ENCODE measurements at regions not wholly inside any gene's neighbourhood (a gene's known extent, or its start where the extent isn't known, plus 50 kb on each side); places are given as distances from the start of the nearest gene placed in this dataset.

- DNase-seq (ENCODE audit: extremely low read depth, low read depth), result no peak
These were observed 324.4 kb downstream of the BRINP1 start for GRCh38 chr9:119044806-119045205.

GRCh38 chr9:119047513-119048307 lies 321.5 kb downstream of the BRINP1 start:
- no peak for DNase-seq (ENCODE audit: extremely low read depth, low read depth)
- no peak for TF ChIP-seq CTCF (IDR thresholded peaks at IDR 0.05; ENCODE audit: low read depth, low read length)

More at GRCh38 chr9:119044806-119045205, 324.4 kb downstream of the BRINP1 start:
- TF ChIP-seq CTCF (IDR thresholded peaks at IDR 0.05; ENCODE audit: low read depth, low read length), result no peak

DNA sequence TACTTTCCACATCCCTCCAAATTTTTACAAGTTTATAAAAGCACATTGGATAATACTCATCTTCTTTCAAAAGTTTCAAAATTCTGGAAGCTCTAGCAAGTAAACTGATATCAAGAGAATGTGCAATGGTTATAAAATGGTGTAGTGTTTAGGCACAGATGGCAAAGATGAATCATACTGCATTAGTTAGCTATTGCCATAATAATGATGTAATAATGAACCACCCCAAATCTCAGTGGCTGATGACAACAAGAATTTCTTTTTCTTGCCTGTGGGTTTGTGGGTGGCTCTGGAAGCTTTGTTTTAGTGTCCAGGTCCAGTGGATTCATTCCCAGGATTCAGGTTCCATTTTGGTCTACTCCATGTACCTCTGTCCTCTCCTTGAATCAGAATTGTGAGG lies 319.0 kb downstream of the BRINP1 start:
- no peak for TF ChIP-seq CTCF (IDR thresholded peaks at IDR 0.05; ENCODE audit: low read depth, low read length)
- no peak for DNase-seq (ENCODE audit: extremely low read depth, low read depth)

GRCh38 chr9:119052339-119053030 lies 316.8 kb downstream of the BRINP1 start:
- DNase-seq (ENCODE audit: extremely low read depth, low read depth), result no peak
- no peak for TF ChIP-seq CTCF (IDR thresholded peaks at IDR 0.05; ENCODE audit: low read depth, low read length)

DNA sequence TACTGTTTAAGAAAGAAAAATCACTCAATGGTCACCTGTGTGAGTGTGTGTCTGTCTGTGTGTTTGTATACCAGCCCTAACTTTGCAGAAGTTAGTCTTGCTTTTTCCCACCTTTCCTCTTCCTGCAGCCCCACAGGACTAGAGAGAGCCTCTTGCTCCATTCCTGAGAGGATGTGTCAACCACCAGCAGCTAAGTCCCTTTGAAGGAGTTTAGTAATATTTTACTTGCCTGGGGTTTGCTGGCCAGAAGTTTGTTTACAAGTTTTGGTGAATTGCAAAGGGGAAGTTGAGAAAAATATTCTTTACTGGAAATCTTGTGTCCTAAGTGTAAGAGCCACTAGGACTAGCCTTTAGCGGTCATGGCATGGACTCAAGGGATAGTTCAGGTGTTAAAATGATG lies 316.2 kb downstream of the BRINP1 start:
- TF ChIP-seq CTCF (IDR thresholded peaks at IDR 0.05; ENCODE audit: low read depth, low read length), result no peak
- DNase-seq (ENCODE audit: extremely low read depth, low read depth), result no peak

GRCh38 chr9:119060629-119061385 lies 308.4 kb downstream of the BRINP1 start:
- DNase-seq (ENCODE audit: extremely low read depth, low read depth), result no peak

More at GRCh38 chr9:119060629-119061385, 308.4 kb downstream of the BRINP1 start:
- TF ChIP-seq CTCF (IDR thresholded peaks at IDR 0.05; ENCODE audit: low read depth, low read length), result no peak

Measured in AG09319 (cell line).